Suprapubic skin (tissue), 4 donors: ENCODE measurements at regions not wholly inside any gene's neighbourhood (a gene's known extent, or its start where the extent isn't known, plus 50 kb on each side); places are given as distances from the start of the nearest gene placed in this dataset.

Source experiments
- DNase-seq, 2 donors: peaks; one replicate each; pipeline ENCODE4 v3.0.0-alpha.2; 2019; ENCODE audit warnings: low spot score in 2 of 2
- H3K27ac ChIP-seq: fragments of 200-600 bp; sonication (generic); one replicate; pipeline ENCODE4 v1.5.1; 2019
- H3K27me3 ChIP-seq: fragments of 200-600 bp; sonication (generic); one replicate; pipeline ENCODE4 v1.5.1; 2019
- H3K36me3 ChIP-seq: fragments of 200-600 bp; sonication (generic); one replicate; pipeline ENCODE4 v1.5.1; 2019
- H3K4me1 ChIP-seq: fragments of 200-600 bp; sonication (generic); one replicate; pipeline ENCODE4 v1.5.1; 2019
- H3K4me3 ChIP-seq: fragments of 200-600 bp; sonication (generic); one replicate; pipeline ENCODE4 v1.5.1; 2019; ENCODE audit warnings: mild to moderate bottlenecking
- H3K9me3 ChIP-seq: fragments of 200-600 bp; sonication (generic); one replicate; pipeline ENCODE4 v1.5.1; 2019
- CTCF ChIP-seq, 2 donors: fragments of 200-600 bp in 1 of 2; fragments of 450-650 bp in 1 of 2; sonication (generic) in 1 of 2; IDR thresholded peaks; one replicate each; pipeline ENCODE4 v1.5.1; 2016 to 2019; ENCODE audit warnings: antibody characterized with exemption in 2 of 2, mild to moderate bottlenecking in 1 of 2, moderate library complexity in 1 of 2
- EP300 ChIP-seq: sonication (generic); formaldehyde crosslinking; IDR thresholded peaks from one replicate; pipeline ENCODE4 v1.6.1; 2017; ENCODE audit warnings: antibody characterized with exemption
- POLR2A ChIP-seq, 2 donors: fragments of 450-650 bp; IDR thresholded peaks; one replicate each; pipeline ENCODE4 v1.6.1; 2017; ENCODE audit warnings: antibody characterized with exemption in 2 of 2, mild to moderate bottlenecking in 2 of 2, moderate library complexity in 2 of 2
- POLR2AphosphoS5 ChIP-seq, 3 donors: sonication (generic); formaldehyde crosslinking; IDR thresholded peaks; one replicate each; pipeline ENCODE4 v1.6.1; 2017; ENCODE audit warnings: antibody characterized with exemption in 3 of 3
- WGBS: methylation state at CpG from one replicate; pipeline ENCODE4 v1.1.5; 2018; 5-methylcytosine and 5-hydroxymethylcytosine counted together

GRCh38 chr16:76210157-76210556, 67.0 kb upstream of the CNTNAP4 start:
- Histone ChIP-seq H3K27ac (no peak overlapping the region), H3K4me3 (no peak overlapping the region), H3K9me3 (peaks cover 7% of the 10 kb centered on the region), H3K36me3 (no peaks in the 10 kb centered on the region), H3K4me1 (no peaks in the 10 kb centered on the region), H3K27me3 (no peaks in the 10 kb centered on the region)
- DNase-seq = no peak
- 68% methylated on average over 5 of the region's 5 CpGs for WGBS
- TF ChIP-seq POLR2AphosphoS5 (IDR thresholded peaks at IDR 0.05) = no peak
- TF ChIP-seq EP300 = no peak
- TF ChIP-seq POLR2A (IDR thresholded peaks at IDR 0.05) = no peak
- no peak for TF ChIP-seq CTCF (IDR thresholded peaks at IDR 0.05)

- DNase-seq = no peak
Observed at GRCh38 chr16:76213860-76214259, 63.3 kb upstream of the CNTNAP4 start.

GRCh38 chr16:76214856-76215255, 62.3 kb upstream of the CNTNAP4 start:
- Histone ChIP-seq H3K36me3 (no peaks in the 10 kb centered on the region), H3K27ac (no peak overlapping the region), H3K4me1 (no peaks in the 10 kb centered on the region), H3K9me3 (peaks cover 7% of the 10 kb centered on the region), H3K27me3 (no peaks in the 10 kb centered on the region), H3K4me3 (no peak overlapping the region)
- no peak for DNase-seq
- WGBS = 26% methylated on average over 1 of the region's 1 CpG
- no peak for TF ChIP-seq POLR2A (IDR thresholded peaks at IDR 0.05)
- TF ChIP-seq EP300 = no peak
- no peak for TF ChIP-seq POLR2AphosphoS5 (IDR thresholded peaks at IDR 0.05)
- no peak for TF ChIP-seq CTCF (IDR thresholded peaks at IDR 0.05)

More at GRCh38 chr16:76213860-76214259, 63.3 kb upstream of the CNTNAP4 start:
- Histone ChIP-seq H3K27me3 (no peaks in the 10 kb centered on the region), H3K36me3 (no peaks in the 10 kb centered on the region), H3K4me1 (no peaks in the 10 kb centered on the region), H3K9me3 (peaks cover 7% of the 10 kb centered on the region), H3K27ac (no peak overlapping the region), H3K4me3 (no peak overlapping the region)
- TF ChIP-seq EP300 (no peak), POLR2AphosphoS5 (IDR thresholded peaks at IDR 0.05) (no peak), POLR2A (IDR thresholded peaks at IDR 0.05) (no peak), CTCF (IDR thresholded peaks at IDR 0.05) (no peak)

- H3K9me3 ChIP-seq = no peaks in the 10 kb centered on the region
- H3K36me3 ChIP-seq = no peaks in the 10 kb centered on the region
- H3K27ac ChIP-seq = no peak overlapping the region
- no peak for DNase-seq
- TF ChIP-seq EP300 (no peak), POLR2AphosphoS5 (IDR thresholded peaks at IDR 0.05) (no peak), CTCF (IDR thresholded peaks at IDR 0.05) (no peak), POLR2A (IDR thresholded peaks at IDR 0.05) (no peak)
- no peaks in the 10 kb centered on the region for H3K4me1 ChIP-seq
- H3K4me3 ChIP-seq = no peak overlapping the region
- no peaks in the 10 kb centered on the region for H3K27me3 ChIP-seq
- 9% methylated on average over 3 of the region's 3 CpGs for WGBS
Observed at GRCh38 chr16:76222087-76222486, 55.1 kb upstream of the CNTNAP4 start.

- Histone ChIP-seq H3K36me3 (no peaks in the 10 kb centered on the region), H3K27me3 (no peaks in the 10 kb centered on the region), H3K4me3 (no peak overlapping the region), H3K27ac (no peak overlapping the region), H3K9me3 (no peaks in the 10 kb centered on the region), H3K4me1 (no peaks in the 10 kb centered on the region)
- TF ChIP-seq POLR2A (IDR thresholded peaks at IDR 0.05) (no peak), EP300 (no peak), CTCF (IDR thresholded peaks at IDR 0.05) (no peak), POLR2AphosphoS5 (IDR thresholded peaks at IDR 0.05) (no peak)
- WGBS = 8% methylated on average over 2 of the region's 2 CpGs
- no peak for DNase-seq
Observed at GRCh38 chr16:76222853-76223252, 54.3 kb upstream of the CNTNAP4 start.
